Medulla oblongata (tissue), 1 donor: ENCODE measurements at regions not wholly inside any gene's neighbourhood (a gene's known extent, or its start where the extent isn't known, plus 50 kb on each side); places are given as distances from the start of the nearest gene placed in this dataset.

ENCODE experiments used
- DNase-seq: peaks from one replicate; pipeline ENCODE4 v3.0.0-alpha.2; 2015; ENCODE audit errors: extremely low spot score

- DNase-seq = peak; percentile 25
Observed at GRCh38 chr6:21953831-21954801, 342.7 kb downstream of the PRL start.

DNA sequence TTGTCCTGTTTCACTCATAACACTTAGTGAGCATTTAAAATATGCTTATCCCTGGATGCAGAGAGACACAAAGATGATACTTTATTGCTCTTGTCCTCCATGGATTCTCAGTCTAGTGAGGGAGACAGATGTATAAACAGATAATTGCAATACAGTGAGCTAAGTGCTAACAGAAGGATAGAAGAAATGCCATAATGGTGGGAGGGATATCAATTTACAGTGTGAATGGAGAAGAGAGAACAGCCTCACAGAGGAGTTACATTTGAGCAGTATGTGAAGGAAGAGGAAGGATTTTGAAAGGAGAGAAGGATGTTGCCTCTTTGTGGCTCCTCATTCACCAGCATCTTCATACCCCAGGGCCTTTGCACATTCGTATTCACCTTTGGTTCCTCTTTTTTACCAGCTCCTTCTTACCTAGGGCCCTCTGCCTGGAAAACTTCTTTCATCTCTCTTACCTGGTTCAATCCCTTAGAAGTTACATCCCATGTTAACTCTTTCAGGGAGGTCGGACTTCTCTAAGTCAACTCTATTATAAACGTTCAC, 341.7 kb downstream of the PRL start:
- no peak for DNase-seq

- DNase-seq = no peak
Observed at GRCh38 chr6:21955951-21956350, 340.9 kb downstream of the PRL start.

GRCh38 chr6:21958428-21958827, 338.4 kb downstream of the PRL start:
- no peak for DNase-seq

DNA sequence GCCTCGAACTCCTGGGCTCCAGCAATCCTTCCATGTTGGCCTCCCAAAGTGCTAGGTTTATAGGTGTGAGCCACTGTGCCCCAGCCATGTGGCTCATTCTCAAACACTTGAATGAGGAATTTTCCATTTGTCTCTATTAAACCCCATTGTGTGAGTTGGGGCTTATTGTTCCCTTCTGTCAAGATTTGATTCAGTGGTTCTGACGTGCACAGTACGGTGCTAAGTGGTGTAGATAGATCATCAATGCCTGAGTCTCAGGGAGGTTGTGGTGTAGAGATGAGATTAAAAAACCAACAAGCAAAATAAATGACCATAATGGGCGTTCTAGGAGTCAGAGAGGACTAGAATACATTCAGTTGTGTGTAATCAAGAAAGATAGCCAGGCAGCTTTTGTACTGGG, 335.6 kb downstream of the PRL start:
- no peak for DNase-seq

DNA sequence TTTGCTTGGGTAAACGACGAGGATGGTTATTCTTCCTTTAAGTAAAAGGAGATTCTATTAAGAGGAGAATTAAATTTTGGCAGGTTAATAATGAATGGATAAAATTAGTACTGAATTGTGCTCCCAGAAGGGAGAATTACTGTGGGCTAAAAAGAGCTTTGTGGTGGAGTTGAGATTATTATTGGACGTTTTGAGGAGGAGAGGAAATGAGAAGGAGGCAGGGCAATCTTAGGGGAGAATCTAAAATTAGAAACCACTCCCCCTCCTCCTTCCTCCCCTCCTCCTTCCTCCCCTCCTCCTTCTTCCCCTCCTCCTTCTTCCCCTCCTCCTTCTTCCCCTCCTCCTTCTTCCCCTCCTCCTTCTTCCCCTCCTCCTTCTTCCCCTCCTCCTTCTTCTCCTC, 331.8 kb downstream of the PRL start:
- no peak for DNase-seq

DNA sequence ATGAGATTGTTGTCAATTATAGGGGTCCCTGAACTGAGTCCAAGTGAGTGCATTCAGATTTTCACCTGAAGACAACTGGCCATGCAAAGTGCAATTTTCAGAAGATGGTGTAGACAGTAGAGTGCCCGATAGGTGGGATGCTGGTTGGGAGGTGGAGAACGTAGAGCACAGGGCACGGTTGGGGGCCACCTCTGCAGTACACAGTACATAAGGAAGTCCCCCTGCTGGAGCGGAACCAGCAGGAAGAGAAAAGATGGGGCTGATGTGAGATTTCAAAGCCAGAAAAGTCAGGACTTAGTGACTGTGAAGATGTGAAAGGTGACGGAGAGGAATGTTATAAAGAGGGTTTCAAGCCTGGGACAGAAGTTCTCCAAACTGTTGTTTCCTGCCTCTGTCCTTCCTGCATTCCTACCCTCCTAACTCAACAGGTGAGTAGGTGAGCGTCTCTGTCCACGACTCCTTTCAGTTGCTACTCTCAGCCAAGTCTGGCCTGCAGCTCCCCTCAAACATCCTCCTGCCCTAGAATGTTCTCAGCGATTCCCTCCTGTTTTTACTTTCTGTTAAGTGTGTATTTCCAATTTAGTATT, 330.8 kb downstream of the PRL start:
- DNase-seq = no peak

GRCh38 chr6:21967056-21967974, 329.5 kb downstream of the PRL start:
- DNase-seq = no peak

GRCh38 chr6:21968411-21968810, 328.4 kb downstream of the PRL start:
- DNase-seq = no peak

GRCh38 chr6:21969192-21969591, 327.6 kb downstream of the PRL start:
- no peak for DNase-seq

GRCh38 chr6:21970569-21971300, 326.1 kb downstream of the PRL start:
- DNase-seq = peak; percentile 9

GRCh38 chr6:21971541-21971940, 325.3 kb downstream of the PRL start:
- no peak for DNase-seq

- no peak for DNase-seq
Observed at GRCh38 chr6:21972516-21972915, 324.3 kb downstream of the PRL start.

DNA sequence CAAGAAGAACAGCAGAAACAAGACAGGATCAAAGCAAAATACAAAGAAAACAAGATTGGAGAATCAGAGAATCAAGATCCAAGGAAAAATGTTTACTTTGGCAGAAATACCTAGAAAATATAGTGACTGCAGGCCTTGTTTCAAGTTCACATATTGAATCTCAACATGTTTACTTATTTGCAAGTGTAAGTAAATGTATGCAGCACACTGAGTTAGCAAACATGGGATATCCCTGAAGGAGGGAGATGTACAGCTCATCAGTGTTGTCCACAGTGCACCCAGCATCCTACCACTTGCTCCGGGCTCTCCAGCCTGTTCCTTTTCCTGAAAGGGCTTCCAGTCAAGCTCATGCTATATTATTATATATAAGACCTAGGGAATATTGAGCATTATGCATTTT, 319.5 kb downstream of the PRL start:
- DNase-seq = no peak

- DNase-seq = no peak
Observed at GRCh38 chr6:21981235-21981833, 315.5 kb downstream of the PRL start.

DNA sequence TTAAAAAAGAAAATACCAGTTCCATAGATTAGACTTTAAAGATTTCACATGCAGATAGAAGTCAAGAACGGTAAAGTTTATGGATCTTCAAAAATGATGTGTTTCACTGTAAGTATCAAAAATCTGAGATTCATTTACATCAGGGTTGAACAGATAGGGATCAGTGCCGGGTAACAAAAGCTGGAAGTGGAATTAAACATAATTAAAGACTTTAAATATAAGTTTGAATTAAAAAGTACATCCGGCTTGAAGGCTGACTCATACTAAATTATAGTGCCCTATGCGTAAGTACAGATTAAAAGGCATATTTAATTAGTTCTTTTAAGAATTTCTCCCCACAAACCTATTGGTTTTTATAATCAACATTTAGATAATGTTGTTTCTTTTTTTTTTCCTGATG, 312.7 kb downstream of the PRL start:
- DNase-seq = no peak

GRCh38 chr6:21984561-21984960, 312.3 kb downstream of the PRL start:
- no peak for DNase-seq

DNA sequence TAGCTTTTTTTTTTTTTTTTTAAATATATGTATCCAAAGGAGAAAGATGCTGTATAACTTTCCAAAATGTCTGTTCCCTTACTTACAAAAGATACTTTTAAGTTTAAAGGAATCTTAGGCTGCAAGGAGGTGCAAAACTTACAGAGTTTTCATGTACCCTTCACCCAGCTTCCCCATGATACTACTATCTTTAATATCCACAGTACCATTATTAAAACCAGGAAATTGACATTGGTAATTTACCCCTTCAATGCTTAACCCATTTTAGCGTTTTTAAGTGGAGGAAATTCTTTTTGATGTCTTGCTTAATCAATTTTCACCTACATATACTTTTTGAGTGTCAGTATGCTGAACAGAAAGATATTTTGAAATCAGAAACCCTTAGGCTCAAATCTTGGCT, 310.9 kb downstream of the PRL start:
- no peak for DNase-seq

DNA sequence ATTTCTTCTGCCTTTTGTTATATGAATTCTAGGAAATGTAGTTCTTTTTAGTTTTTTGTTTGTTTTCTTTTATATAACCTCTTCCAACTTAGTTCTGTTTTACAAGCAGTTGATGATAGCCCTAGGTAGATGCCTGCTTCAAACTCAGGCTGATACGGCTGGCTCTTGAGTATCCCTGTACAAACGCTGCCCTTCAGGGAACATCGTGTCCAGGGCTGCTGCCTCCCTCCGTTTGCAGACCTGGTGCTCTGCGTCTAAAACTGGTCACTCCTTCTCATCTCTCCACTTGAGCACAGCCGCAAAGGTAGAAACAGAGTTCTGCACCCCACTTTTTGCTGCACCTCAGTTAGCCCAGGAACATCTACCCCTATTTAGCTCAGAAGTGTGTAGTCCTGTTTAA, 310.1 kb downstream of the PRL start:
- no peak for DNase-seq

DNA sequence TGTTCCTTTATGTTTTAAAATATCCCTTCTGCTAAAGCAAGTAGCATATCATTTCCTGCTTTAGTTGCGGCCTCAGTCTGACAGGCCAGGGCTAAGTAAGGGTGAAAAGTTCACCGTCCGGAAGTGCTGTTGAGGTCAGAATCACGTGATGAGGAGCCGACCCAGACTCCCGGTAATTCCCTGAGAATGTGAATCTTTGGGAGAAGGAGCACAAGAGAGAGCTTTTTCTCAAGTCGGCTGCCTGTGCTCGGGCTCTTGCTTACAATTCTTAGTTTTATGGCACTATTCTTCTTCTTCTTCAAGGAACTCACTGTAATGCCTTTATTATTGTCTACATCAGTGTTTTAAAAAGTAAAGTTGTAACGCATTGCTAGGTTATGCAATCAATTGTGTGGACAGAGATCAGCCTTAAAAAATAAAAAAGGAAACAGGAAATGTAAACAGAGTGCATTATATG, 309.3 kb downstream of the PRL start:
- peak; percentile 75 for DNase-seq

DNA sequence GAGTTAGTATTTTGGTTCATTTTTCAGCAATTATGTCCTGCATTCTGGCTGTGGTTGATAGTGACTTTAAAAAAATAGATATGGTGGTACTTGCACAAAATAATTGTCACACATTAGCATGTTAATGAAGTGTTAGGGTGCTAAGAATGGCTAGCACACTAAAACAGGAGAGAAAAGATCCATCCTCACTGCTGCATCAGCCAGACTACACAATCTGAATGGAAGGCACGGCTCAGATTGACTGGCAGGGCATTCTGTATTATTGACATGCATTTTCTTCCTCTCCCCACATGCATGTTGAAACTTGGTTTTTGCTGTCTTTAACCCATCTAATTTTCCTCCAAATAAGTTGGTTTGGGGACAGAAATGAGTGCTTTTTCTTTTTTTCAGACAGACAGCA, 306.3 kb downstream of the PRL start:
- DNase-seq = no peak
